Fibroblast of mammary gland (primary cell): ENCODE measurements at regions not wholly inside any gene's neighbourhood (a gene's known extent, or its start where the extent isn't known, plus 50 kb on each side); places are given as distances from the start of the nearest gene placed in this dataset.

Source experiments
- DNase-seq: peaks from one replicate; pipeline ENCODE4 v3.0.0-alpha.2; 2010; ENCODE audit warnings: low read depth
- H3K4me3 ChIP-seq: 2 replicates; pipeline ENCODE4 v1.5.1; 2011; ENCODE audit warnings: low read depth, mild to moderate bottlenecking, low read length, moderate library complexity; ENCODE audit not compliant: control insufficient read depth
- TF ChIP-seq, protein P1 (sequence below): conservative IDR thresholded peaks from 2 replicates; pipeline ENCODE4 v1.5.1; 2011; ENCODE audit warnings: low read depth, low read length, inconsistent platforms; ENCODE audit not compliant: control insufficient read depth, insufficient read depth

DNA sequence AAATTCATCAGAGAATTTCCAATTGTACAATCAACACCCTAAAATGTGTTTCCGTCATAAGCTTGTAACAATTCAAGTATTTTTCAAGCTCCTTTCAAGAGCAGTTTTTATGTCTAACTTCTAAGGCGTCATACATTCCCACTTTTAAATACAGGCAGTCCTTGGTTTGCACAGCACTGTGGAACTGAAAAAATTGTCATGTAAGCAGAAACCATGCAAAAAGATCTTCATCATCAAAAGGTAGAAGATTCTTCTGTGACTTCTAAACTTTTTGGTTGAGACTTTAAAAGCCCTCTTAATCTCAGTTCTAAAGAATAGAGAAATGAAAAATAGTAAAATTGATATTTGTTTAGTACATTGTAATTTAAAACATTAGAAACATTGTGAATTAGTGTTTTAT lies 315.6 kb downstream of the TPBG start:
- TF ChIP-seq, protein P1, sequence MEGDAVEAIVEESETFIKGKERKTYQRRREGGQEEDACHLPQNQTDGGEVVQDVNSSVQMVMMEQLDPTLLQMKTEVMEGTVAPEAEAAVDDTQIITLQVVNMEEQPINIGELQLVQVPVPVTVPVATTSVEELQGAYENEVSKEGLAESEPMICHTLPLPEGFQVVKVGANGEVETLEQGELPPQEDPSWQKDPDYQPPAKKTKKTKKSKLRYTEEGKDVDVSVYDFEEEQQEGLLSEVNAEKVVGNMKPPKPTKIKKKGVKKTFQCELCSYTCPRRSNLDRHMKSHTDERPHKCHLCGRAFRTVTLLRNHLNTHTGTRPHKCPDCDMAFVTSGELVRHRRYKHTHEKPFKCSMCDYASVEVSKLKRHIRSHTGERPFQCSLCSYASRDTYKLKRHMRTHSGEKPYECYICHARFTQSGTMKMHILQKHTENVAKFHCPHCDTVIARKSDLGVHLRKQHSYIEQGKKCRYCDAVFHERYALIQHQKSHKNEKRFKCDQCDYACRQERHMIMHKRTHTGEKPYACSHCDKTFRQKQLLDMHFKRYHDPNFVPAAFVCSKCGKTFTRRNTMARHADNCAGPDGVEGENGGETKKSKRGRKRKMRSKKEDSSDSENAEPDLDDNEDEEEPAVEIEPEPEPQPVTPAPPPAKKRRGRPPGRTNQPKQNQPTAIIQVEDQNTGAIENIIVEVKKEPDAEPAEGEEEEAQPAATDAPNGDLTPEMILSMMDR, result no peak
- DNase-seq, result no peak
- H3K4me3 ChIP-seq, result no peak overlapping the region

- DNase-seq, result no peak
- TF ChIP-seq, protein P1, result no peak
- H3K4me3 ChIP-seq, result no peak overlapping the region
Measured at GRCh38 chr6:82680192-82680591, 316.6 kb downstream of the TPBG start.

- H3K4me3 ChIP-seq, result no peak overlapping the region
- DNase-seq, result no peak
- TF ChIP-seq, protein P1, result no peak
Measured at GRCh38 chr6:82681119-82681714, 317.6 kb downstream of the TPBG start.

DNA sequence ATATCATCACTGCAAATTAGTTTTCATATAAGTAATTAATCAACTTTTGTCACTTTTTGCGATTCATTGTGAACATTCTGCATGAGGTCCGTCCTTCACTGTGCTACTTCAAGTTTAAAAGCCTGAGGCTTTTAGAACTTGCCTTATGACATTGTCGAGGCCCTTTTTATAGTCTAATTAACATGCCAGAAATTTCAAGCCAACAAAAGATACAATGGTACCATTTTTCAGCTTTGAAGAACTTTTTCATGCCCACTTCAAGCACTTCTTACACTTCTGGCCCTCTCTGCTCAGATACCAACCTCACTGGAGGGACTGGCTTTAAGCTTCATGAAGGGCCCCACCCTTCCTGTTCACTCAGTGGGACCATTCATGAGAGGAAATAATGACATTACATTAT lies 323.1 kb downstream of the TPBG start:
- TF ChIP-seq, protein P1, result no peak
- no peak for DNase-seq
- H3K4me3 ChIP-seq, result no peak overlapping the region

DNA sequence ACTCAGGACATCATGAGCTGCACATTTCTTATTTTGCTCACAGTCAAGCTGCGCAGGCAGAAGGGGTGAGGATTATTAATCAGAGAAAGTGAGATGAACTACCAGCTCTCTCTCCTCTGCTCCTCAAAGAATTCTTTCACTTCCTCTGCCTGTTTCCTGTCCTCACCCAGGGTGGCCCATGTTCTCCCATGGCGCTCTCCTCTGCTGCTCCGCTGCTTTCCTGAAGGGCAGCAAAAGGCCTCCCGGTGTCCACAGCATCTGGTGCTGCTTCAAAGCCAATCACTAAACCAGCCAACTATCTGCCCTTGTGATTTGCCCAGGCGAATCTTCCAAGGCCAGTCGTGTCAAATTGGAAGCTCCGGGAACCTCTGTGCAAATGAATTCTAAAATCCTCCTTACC lies 324.2 kb downstream of the TPBG start:
- H3K4me3 ChIP-seq, result no peak overlapping the region
- DNase-seq, result no peak
- TF ChIP-seq, protein P1, result no peak

- TF ChIP-seq, protein P1, result no peak
Measured at GRCh38 chr6:82690283-82690682, 326.7 kb downstream of the TPBG start.

DNA sequence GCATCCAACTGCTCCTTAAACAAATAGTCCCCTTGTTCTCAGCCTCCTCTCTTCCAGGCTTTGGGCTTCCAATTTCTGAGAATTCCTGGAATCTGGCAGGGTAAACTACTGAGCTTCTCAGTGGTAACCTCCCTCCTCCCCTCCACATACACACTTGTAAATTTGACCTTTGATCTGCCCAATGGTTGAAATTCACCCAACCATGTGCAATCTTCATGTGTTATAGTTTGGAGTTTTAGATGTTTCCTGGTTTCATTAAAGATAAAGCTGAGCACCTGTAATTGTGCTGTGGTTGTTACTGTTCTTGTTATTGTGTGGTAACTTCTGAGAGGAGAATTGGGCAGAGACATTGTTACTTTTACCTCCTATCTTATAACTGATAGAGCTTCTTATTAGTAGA lies 328.4 kb downstream of the TPBG start:
- DNase-seq, result no peak
- TF ChIP-seq, protein P1, result no peak
- H3K4me3 ChIP-seq, result no peak overlapping the region

More at GRCh38 chr6:82690283-82690682, 326.7 kb downstream of the TPBG start:
- no peak overlapping the region for H3K4me3 ChIP-seq
- no peak for DNase-seq
